Esophagus squamous epithelium (tissue), 4 donors: ENCODE measurements at regions not wholly inside any gene's neighbourhood (a gene's known extent, or its start where the extent isn't known, plus 50 kb on each side); places are given as distances from the start of the nearest gene placed in this dataset.

ENCODE experiments used
- POLR2A ChIP-seq, 4 donors: fragments of 450-650 bp; IDR thresholded peaks; one replicate each; pipeline ENCODE4 v1.6.1; 2017; ENCODE audit warnings: antibody characterized with exemption in 4 of 4, mild to moderate bottlenecking in 4 of 4, moderate library complexity in 3 of 4
- TF ChIP-seq, protein P1 (sequence below), 6 experiments: fragments of 450-650 bp in 4 of 6; fragments of 200-600 bp in 2 of 6; sonication (generic) in 2 of 6; IDR thresholded peaks; one replicate each; pipeline ENCODE4 v1.5.1; 2016 to 2019; ENCODE audit warnings: antibody characterized with exemption in 6 of 6, mild to moderate bottlenecking in 4 of 6, moderate library complexity in 4 of 6

DNA sequence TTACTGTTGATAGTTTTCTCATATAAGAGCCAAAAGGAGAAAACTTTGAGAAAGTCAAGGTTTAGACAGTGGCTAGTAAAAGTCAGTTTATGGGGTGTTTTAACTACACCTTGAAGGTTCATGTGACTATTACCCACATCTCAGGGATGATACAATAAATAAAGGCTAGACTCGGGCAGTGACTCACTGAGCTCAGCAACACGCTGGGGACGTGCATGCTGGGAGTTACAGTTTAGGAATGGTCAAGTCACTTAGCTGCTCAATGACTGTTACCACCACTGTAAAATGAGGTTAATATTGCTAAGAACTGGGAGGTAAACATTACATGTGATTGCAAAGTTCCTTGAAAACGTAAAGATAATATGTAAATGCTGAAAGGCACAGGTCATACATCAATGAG, 1254.4 kb upstream of the PHF14 start:
- TF ChIP-seq, protein P1, sequence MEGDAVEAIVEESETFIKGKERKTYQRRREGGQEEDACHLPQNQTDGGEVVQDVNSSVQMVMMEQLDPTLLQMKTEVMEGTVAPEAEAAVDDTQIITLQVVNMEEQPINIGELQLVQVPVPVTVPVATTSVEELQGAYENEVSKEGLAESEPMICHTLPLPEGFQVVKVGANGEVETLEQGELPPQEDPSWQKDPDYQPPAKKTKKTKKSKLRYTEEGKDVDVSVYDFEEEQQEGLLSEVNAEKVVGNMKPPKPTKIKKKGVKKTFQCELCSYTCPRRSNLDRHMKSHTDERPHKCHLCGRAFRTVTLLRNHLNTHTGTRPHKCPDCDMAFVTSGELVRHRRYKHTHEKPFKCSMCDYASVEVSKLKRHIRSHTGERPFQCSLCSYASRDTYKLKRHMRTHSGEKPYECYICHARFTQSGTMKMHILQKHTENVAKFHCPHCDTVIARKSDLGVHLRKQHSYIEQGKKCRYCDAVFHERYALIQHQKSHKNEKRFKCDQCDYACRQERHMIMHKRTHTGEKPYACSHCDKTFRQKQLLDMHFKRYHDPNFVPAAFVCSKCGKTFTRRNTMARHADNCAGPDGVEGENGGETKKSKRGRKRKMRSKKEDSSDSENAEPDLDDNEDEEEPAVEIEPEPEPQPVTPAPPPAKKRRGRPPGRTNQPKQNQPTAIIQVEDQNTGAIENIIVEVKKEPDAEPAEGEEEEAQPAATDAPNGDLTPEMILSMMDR (IDR thresholded peaks at IDR 0.05), result no peak
- no peak for TF ChIP-seq POLR2A (IDR thresholded peaks at IDR 0.05)
